Kidney (tissue), 13 donors: ENCODE measurements at regions not wholly inside any gene's neighbourhood (a gene's known extent, or its start where the extent isn't known, plus 50 kb on each side); places are given as distances from the start of the nearest gene placed in this dataset.

Experiments
- DNase-seq, 5 donors: peaks; one replicate each; pipeline ENCODE4 v3.0.0-alpha.2; 2013 to 2020
- FAIRE-seq: peaks from 2 replicates; lab custom pipeline; 2012; peaks lifted over from hg19 to GRCh38; lab: Jason Lieb, UNC
- H3K27ac ChIP-seq, 2 donors: one replicate each; pipeline ENCODE4 v1.7.0; 2013; ENCODE audit warnings: low read depth in 2 of 2, low read length in 2 of 2, inconsistent platforms in 1 of 2
- H3K27me3 ChIP-seq: one replicate; pipeline ENCODE4 v1.7.1; 2013; ENCODE audit warnings: low read length, inconsistent platforms; ENCODE audit not compliant: control insufficient read depth, insufficient read depth
- H3K36me3 ChIP-seq, 3 donors: one replicate each; pipeline versions ENCODE4 v1.7.0 to v1.7.1; 2013; ENCODE audit warnings: low read length in 3 of 3, control low read depth in 1 of 3, inconsistent platforms in 1 of 3; ENCODE audit not compliant: insufficient read depth in 3 of 3, control insufficient read depth in 2 of 3
- H3K4me1 ChIP-seq, 3 donors: one replicate each; pipeline versions ENCODE4 v1.7.0 to v1.7.1; 2013; ENCODE audit warnings: low read length in 3 of 3, inconsistent platforms in 1 of 3, low read depth in 1 of 3; ENCODE audit not compliant: control insufficient read depth in 2 of 3, insufficient read depth in 2 of 3
- H3K4me3 ChIP-seq, 3 donors: one replicate each; pipeline versions ENCODE4 v1.7.0 to v1.8.1; 2013; ENCODE audit warnings: low read length in 3 of 3, control low read depth in 1 of 3, inconsistent platforms in 1 of 3
- H3K9ac ChIP-seq, 3 donors: one replicate each; pipeline versions ENCODE4 v1.7.0 to v1.7.1; 2013; ENCODE audit warnings: low read length in 3 of 3, control low read depth in 1 of 3, inconsistent platforms in 1 of 3
- H3K9me3 ChIP-seq, 3 donors: one replicate each; pipeline versions ENCODE4 v1.7.0 to v1.7.1; 2013; ENCODE audit warnings: low read length in 3 of 3, control low read depth in 1 of 3, inconsistent platforms in 1 of 3; ENCODE audit not compliant: control insufficient read depth in 2 of 3, insufficient read depth in 1 of 3
- CTCF ChIP-seq: IDR thresholded peaks from 3 replicates; pipeline ENCODE4 v1.5.1; 2012; ENCODE audit warnings: mild to moderate bottlenecking, moderate library complexity, borderline replicate concordance; ENCODE audit not compliant: insufficient read depth; ENCODE audit errors: extremely low read depth
- intact Hi-C: fragments of 100-400 bp; cut with DNase I; formaldehyde crosslinking; loops from one replicate; pipeline ENCODE4 v1.11.1; 2022
- donor health status: control.
- donor health status: control.
- donor health status: control.
- donor health status: control.
- donor health status: control.
- donor health status: DM: yes; HTN: yes; CAD: no.
- donor health status: Normal renal cell carcinoma (clear cell type).

DNA sequence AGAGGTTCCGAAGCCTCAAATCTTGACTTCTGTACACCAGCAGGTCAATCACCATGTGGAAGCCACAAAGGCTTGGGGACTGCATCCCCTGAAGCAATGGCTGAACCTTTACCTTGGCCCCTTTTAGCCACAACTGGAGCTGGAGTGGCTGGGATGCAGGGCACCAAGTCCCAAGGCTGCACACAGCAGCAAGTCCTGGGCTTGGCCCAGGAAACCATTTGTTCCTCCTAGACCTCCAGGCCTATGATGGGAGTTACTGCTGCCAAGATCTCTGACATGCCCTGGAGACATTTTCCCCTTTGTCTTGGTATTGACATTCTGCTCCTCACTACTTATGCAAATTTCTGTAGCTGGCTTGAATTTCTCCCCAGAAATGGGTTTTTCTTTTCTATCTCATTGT lies 285.9 kb downstream of the ASXL3 start:
- no peaks in the 10 kb centered on the region for H3K4me1 ChIP-seq
- TF ChIP-seq CTCF: no peak

DNA sequence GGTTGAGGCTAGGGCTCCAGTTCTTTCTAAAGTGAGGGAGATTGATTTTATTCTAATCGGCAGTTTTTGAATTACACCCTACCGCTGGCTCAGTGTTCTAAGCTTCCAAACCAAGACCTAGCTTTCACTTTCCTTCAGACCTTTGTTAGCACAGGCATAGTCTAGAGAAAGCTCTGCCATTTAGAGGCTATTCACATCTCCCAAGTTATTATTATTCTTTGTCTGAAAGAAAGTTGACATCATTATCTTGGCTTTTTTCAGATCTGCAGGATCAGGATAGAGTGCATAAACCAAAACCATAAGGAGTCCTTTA lies 276.8 kb downstream of the ASXL3 start:
- Histone ChIP-seq H3K36me3 (no peaks in the 10 kb centered on the region), H3K4me3 (no peak overlapping the region), H3K9me3 (no peaks in the 10 kb centered on the region), H3K27ac (no peak overlapping the region), H3K4me1 (no peaks in the 10 kb centered on the region), H3K27me3 (no peaks in the 10 kb centered on the region), H3K9ac (no peak overlapping the region)
- DNase-seq (no peak), FAIRE-seq (no peak)
- intact Hi-C loops: no loop called here
- TF ChIP-seq CTCF: no peak

More for the DNA sequence above, 285.9 kb downstream of the ASXL3 start:
- Histone ChIP-seq H3K9ac (no peak overlapping the region), H3K27me3 (no peaks in the 10 kb centered on the region), H3K27ac (no peak overlapping the region), H3K36me3 (no peaks in the 10 kb centered on the region), H3K4me3 (no peak overlapping the region), H3K9me3 (peaks cover 0 to 13% (median 0%) of the 10 kb centered on the region in 3 donors)
- intact Hi-C loops: no loop called here
- FAIRE-seq: no peak
- no peak for DNase-seq

GRCh38 chr18:33854086-33854826 lies 276.2 kb downstream of the ASXL3 start:
- intact Hi-C loops: no loop called here
- Histone ChIP-seq H3K4me3 (no peak overlapping the region), H3K9ac (no peak overlapping the region), H3K27me3 (no peaks in the 10 kb centered on the region), H3K4me1 (no peaks in the 10 kb centered on the region), H3K9me3 (no peaks in the 10 kb centered on the region), H3K36me3 (no peaks in the 10 kb centered on the region), H3K27ac (no peak overlapping the region)
- DNase-seq (no peak), FAIRE-seq (no peak)
- TF ChIP-seq CTCF: no peak

- FAIRE-seq (no peak), DNase-seq (no peak)
- no peak for TF ChIP-seq CTCF
- Histone ChIP-seq H3K36me3 (no peaks in the 10 kb centered on the region), H3K4me3 (no peak overlapping the region), H3K27ac (no peak overlapping the region), H3K27me3 (no peaks in the 10 kb centered on the region), H3K9ac (no peak overlapping the region), H3K4me1 (no peaks in the 10 kb centered on the region), H3K9me3 (no peaks in the 10 kb centered on the region)
- intact Hi-C loops: no loop called here
Observed at GRCh38 chr18:33853187-33853586, 275.2 kb downstream of the ASXL3 start.
